NOMO-1 treated with dmso at 0.1 percent for 144 hours (cell line): ENCODE measurements at regions not wholly inside any gene's neighbourhood (a gene's known extent, or its start where the extent isn't known, plus 50 kb on each side); places are given as distances from the start of the nearest gene placed in this dataset.
A peak's percentile ranks its signal among the peaks of the same experiment; 100 is the strongest.

Source experiments
- DNase-seq: peaks from one replicate; lab custom pipeline; 2025; ENCODE audit not compliant: unreplicated experiment; lab: John Stamatoyannopoulos, UW

GRCh38 chr18:45519411-45520280, 95.6 kb upstream of the SLC14A2 start:
- no peak for DNase-seq

- no peak for DNase-seq
Measured at GRCh38 chr18:45521136-45521535, 94.1 kb upstream of the SLC14A2 start.

- DNase-seq: no peak
Measured at GRCh38 chr18:45521777-45522176, 93.5 kb upstream of the SLC14A2 start.

- DNase-seq: no peak
Measured at GRCh38 chr18:45522371-45522770, 92.9 kb upstream of the SLC14A2 start.

- no peak for DNase-seq
Measured at GRCh38 chr18:45525301-45525700, 90.0 kb upstream of the SLC14A2 start.

- no peak for DNase-seq
Measured at GRCh38 chr18:45526114-45526841, 89.0 kb upstream of the SLC14A2 start.

- no peak for DNase-seq
Measured at GRCh38 chr18:45527891-45528290, 87.4 kb upstream of the SLC14A2 start.

GRCh38 chr18:45528712-45529336, 86.5 kb upstream of the SLC14A2 start:
- no peak for DNase-seq

- DNase-seq: no peak
Measured at GRCh38 chr18:45538444-45538843, 76.8 kb upstream of the SLC14A2 start.

GRCh38 chr18:45539491-45539891, 75.8 kb upstream of the SLC14A2 start:
- DNase-seq: no peak

GRCh38 chr18:45540125-45540524, 75.2 kb upstream of the SLC14A2 start:
- DNase-seq: no peak

GRCh38 chr18:45541421-45541820, 73.9 kb upstream of the SLC14A2 start:
- DNase-seq: no peak

GRCh38 chr18:45542043-45542442, 73.2 kb upstream of the SLC14A2 start:
- DNase-seq: no peak

GRCh38 chr18:45547910-45548309, 67.4 kb upstream of the SLC14A2 start:
- no peak for DNase-seq

GRCh38 chr18:45548614-45549013, 66.7 kb upstream of the SLC14A2 start:
- no peak for DNase-seq

- DNase-seq: no peak
Measured at GRCh38 chr18:45549290-45549689, 66.0 kb upstream of the SLC14A2 start.

GRCh38 chr18:45551142-45551815, 64.0 kb upstream of the SLC14A2 start:
- DNase-seq: peak; percentile 65

- DNase-seq: no peak
Measured at GRCh38 chr18:45553723-45554388, 61.4 kb upstream of the SLC14A2 start.

- no peak for DNase-seq
Measured at GRCh38 chr18:45554389-45554737, 60.9 kb upstream of the SLC14A2 start.

GRCh38 chr18:45556222-45556621, 59.1 kb upstream of the SLC14A2 start:
- DNase-seq: no peak

GRCh38 chr18:45557287-45557686, 58.0 kb upstream of the SLC14A2 start:
- DNase-seq: no peak
